Thyroid gland (tissue), 4 donors: ENCODE measurements at regions not wholly inside any gene's neighbourhood (a gene's known extent, or its start where the extent isn't known, plus 50 kb on each side); places are given as distances from the start of the nearest gene placed in this dataset.

Source experiments
- DNase-seq, 2 donors: peaks; one replicate each; pipeline ENCODE4 v3.0.0-alpha.2; 2019
- H3K27ac ChIP-seq, 3 donors: fragments of 200-600 bp; sonication (generic); 1 replicate in 2 of 3; 2 replicates in 1 of 3; pipeline ENCODE4 v1.5.1; 2016 to 2019; ENCODE audit warnings: mild to moderate bottlenecking in 1 of 3, moderate library complexity in 1 of 3
- H3K27me3 ChIP-seq: fragments of 200-600 bp; sonication (generic); one replicate; pipeline ENCODE4 v1.5.1; 2019
- H3K36me3 ChIP-seq, 2 donors: fragments of 200-600 bp; sonication (generic); one replicate each; pipeline ENCODE4 v1.5.1; 2016 to 2019
- H3K4me1 ChIP-seq, 2 donors: fragments of 200-600 bp; sonication (generic); one replicate each; pipeline ENCODE4 v1.5.1; 2017 to 2019
- H3K4me3 ChIP-seq, 3 donors: fragments of 200-600 bp; sonication (generic); replicated peaks in 1 of 3; 1 replicate in 2 of 3; 2 replicates in 1 of 3; pipeline ENCODE4 v1.5.1; 2016; ENCODE audit warnings: mild to moderate bottlenecking in 1 of 3
- H3K9me3 ChIP-seq: fragments of 200-600 bp; sonication (generic); one replicate; pipeline ENCODE4 v1.5.1; 2017
- POLR2A ChIP-seq, 2 donors: fragments of 450-650 bp; IDR thresholded peaks; one replicate each; pipeline ENCODE4 v1.6.1; 2017; ENCODE audit warnings: antibody characterized with exemption in 2 of 2, mild to moderate bottlenecking in 2 of 2, moderate library complexity in 1 of 2
- WGBS, 2 donors: methylation state at CpG; one replicate each; pipeline ENCODE4 v1.1.5; 2017; 5-methylcytosine and 5-hydroxymethylcytosine counted together
- intact Hi-C: fragments of 100-400 bp; cut with DNase I; formaldehyde crosslinking; loops from one replicate; pipeline ENCODE4 v1.15.1; 2023
- TF ChIP-seq, protein P1 (sequence below), 6 experiments: fragments of 200-600 bp in 3 of 6; fragments of 450-650 bp in 3 of 6; sonication (generic) in 3 of 6; IDR thresholded peaks; one replicate each; pipeline ENCODE4 v1.5.1; 2016 to 2019; ENCODE audit warnings: antibody characterized with exemption in 6 of 6, mild to moderate bottlenecking in 2 of 6, inconsistent platforms in 1 of 6, moderate library complexity in 1 of 6

DNA sequence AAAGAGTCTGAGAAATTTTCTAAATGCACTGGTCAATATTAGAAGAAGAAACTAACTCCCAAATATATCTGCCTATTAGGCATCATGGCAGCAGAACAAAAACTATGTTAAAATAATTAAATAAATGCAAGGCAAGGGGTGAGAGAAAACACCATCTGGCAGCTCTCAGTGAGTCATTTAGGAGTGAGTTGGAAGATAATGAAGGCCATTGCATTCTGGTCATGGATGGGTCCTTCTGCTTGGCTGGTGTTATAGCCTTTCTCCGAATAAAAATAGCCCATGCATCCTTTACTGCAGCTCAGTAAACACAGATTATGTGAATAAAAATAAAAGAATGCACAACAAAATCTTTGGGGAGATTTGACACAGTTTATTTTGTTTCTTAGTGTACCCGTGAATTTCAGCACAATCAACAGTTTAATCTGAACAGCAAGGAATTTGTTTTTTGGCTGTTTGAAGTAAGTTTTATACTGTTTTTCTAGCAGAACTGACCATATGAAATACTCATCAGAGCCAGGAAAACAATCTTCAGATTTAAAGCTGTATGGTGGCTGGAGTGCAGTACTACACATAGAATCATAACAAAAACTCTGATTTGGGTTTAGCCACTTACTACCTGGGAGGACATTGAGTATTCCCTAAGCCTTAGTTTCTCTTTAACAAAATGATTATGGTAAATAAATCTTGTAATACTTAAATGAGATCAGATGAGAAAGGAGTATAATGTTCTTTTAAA, 225.1 kb upstream of the ITGA4 start:
- 68 to 74% methylated on average over 2 of the region's 2 CpGs for WGBS, 2 donors
- no peak overlapping the region for H3K27ac ChIP-seq
- H3K9me3 ChIP-seq, result no peaks in the 10 kb centered on the region
- H3K4me1 ChIP-seq, result peaks cover 0 to 5% of the 10 kb centered on the region in 2 donors
- H3K4me3 ChIP-seq, result no peak overlapping the region
- TF ChIP-seq, protein P1, sequence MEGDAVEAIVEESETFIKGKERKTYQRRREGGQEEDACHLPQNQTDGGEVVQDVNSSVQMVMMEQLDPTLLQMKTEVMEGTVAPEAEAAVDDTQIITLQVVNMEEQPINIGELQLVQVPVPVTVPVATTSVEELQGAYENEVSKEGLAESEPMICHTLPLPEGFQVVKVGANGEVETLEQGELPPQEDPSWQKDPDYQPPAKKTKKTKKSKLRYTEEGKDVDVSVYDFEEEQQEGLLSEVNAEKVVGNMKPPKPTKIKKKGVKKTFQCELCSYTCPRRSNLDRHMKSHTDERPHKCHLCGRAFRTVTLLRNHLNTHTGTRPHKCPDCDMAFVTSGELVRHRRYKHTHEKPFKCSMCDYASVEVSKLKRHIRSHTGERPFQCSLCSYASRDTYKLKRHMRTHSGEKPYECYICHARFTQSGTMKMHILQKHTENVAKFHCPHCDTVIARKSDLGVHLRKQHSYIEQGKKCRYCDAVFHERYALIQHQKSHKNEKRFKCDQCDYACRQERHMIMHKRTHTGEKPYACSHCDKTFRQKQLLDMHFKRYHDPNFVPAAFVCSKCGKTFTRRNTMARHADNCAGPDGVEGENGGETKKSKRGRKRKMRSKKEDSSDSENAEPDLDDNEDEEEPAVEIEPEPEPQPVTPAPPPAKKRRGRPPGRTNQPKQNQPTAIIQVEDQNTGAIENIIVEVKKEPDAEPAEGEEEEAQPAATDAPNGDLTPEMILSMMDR (IDR thresholded peaks at IDR 0.05), result no peak
- TF ChIP-seq POLR2A (IDR thresholded peaks at IDR 0.05), result no peak
- intact Hi-C loops, result no loop called here
- H3K36me3 ChIP-seq, result no peaks in the 10 kb centered on the region
- H3K27me3 ChIP-seq, result no peaks in the 10 kb centered on the region
- DNase-seq, result no peak

DNA sequence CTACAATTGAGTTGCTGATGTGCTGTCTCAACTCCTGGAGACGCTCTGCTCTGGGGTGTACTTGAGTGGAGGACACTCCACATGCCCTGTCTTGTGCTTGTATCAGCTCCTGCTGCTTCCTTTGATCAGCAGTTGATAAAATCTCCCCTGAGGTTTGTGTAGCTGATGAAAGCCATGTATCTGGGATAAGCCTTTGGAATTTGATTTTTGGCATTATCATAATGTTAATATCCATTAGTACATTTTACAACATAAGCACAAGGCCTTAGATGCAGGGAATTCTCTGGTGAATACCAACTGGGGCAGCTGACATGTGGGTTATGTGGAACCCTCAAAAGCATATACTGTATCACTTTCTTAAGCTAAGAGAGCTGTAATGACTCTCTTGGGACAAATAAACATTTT, 222.7 kb upstream of the ITGA4 start:
- H3K9me3 ChIP-seq, result no peaks in the 10 kb centered on the region
- H3K4me1 ChIP-seq, result peaks cover 0 to 5% of the 10 kb centered on the region in 2 donors
- no peak overlapping the region for H3K4me3 ChIP-seq
- WGBS, 2 donors, result 5 to 20% methylated on average over 1 of the region's 1 CpG
- H3K27ac ChIP-seq, result no peak overlapping the region
- H3K36me3 ChIP-seq, result no peaks in the 10 kb centered on the region
- no peaks in the 10 kb centered on the region for H3K27me3 ChIP-seq
- TF ChIP-seq POLR2A (IDR thresholded peaks at IDR 0.05), result no peak
- TF ChIP-seq, protein P1 (IDR thresholded peaks at IDR 0.05), result no peak
- intact Hi-C loops, result no loop called here
- DNase-seq, result no peak

DNA sequence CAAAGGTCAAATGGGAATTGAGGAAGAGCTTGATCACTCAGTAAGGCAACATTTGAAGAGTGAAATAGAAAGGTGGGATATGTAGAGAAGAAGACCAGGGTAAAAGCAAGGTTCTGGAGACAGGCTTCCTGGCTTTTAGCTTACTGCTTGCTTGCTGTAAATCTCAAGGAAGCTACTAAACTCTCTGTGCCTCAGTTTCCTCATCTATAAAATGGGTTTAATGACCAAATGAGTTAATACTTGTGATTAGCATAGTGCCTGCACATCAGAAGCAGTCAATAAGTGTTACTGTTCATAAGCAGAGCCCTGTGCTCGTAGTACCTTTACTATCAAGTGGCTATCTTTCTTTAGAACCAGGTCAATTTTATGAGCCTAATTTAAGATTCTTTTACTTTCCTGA, 222.2 kb upstream of the ITGA4 start:
- no peaks in the 10 kb centered on the region for H3K36me3 ChIP-seq
- no peaks in the 10 kb centered on the region for H3K9me3 ChIP-seq
- peaks cover 0 to 5% of the 10 kb centered on the region in 2 donors for H3K4me1 ChIP-seq
- no peak for TF ChIP-seq POLR2A (IDR thresholded peaks at IDR 0.05)
- TF ChIP-seq, protein P1 (IDR thresholded peaks at IDR 0.05), result no peak
- no peak overlapping the region for H3K4me3 ChIP-seq
- intact Hi-C loops, result no loop called here
- H3K27ac ChIP-seq, result no peak overlapping the region
- DNase-seq, result no peak
- no peaks in the 10 kb centered on the region for H3K27me3 ChIP-seq
- 95 to 100% methylated on average over 1 of the region's 1 CpG for WGBS, 2 donors

DNA sequence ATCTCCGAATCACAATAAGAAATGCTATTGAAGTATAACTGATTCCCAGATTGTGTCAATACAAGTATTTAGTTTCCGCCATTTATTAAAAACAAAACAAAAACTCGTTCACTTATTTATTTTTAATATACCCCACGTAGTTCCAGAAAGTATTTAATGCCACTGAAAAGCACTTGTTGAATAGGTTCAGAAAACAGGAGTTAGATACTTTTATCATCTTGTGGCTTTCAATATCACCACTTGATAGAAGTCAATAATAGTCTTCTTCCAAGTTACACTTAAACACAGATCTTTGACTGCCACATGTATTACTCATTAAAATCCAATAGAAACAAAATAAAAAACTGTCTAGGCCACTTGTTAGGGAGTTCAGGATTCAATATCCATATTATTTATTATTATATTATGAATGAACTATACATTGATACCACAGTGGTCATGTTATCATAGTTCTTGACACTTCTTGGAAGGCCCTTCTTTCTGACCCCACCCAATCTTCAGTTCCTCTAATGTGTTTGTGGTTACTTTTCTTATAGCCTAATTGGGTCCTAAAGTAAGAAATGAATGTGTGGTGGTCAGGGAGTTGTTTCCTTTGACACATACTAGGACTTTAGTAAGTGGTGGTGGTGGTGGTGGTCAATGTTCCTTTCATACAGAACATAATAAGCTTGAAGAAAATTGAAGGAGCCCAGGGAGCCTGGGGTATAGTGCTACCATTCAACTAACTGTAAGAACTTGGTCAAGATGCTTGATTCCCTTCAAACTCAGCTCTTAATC, 221.3 kb upstream of the ITGA4 start:
- WGBS, 2 donors, result 91 to 92% methylated on average over 4 of the region's 4 CpGs
- no peak for TF ChIP-seq POLR2A (IDR thresholded peaks at IDR 0.05)
- TF ChIP-seq, protein P1 (IDR thresholded peaks at IDR 0.05), result no peak
- no peaks in the 10 kb centered on the region for H3K27me3 ChIP-seq
- intact Hi-C loops, result no loop called here
- no peak overlapping the region for H3K27ac ChIP-seq
- DNase-seq, result no peak
- H3K4me1 ChIP-seq, result peaks cover 0 to 5% of the 10 kb centered on the region in 2 donors
- H3K9me3 ChIP-seq, result no peaks in the 10 kb centered on the region
- no peaks in the 10 kb centered on the region for H3K36me3 ChIP-seq
- no peak overlapping the region for H3K4me3 ChIP-seq

DNA sequence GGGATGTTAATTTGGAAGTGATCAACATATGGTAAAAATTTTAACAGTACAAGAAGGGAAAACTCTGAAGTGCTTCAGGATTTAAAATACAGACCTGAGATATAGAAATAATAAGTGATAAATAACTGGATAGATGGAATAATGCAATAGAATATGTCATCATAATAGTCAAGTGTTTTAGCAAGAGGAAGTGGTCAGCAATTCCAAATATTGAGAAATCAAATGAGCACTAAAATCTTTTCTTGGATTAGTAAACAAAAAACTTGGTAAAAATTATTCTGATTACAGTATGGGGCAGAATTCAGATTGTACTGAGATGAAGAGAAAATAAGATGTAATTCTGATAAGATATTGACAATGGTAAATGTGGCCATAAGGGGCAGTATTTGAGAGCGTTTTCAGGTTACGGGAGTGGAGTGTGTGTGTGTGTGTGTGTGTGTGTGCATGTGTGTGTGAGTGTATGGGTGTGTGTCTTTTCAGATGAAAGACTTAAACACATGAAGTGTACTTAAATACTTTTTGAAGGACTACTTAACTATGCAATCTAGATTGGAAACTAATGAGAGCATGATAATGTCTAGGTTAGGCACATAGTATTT, 217.9 kb upstream of the ITGA4 start:
- H3K4me3 ChIP-seq, result no peak overlapping the region
- TF ChIP-seq POLR2A (IDR thresholded peaks at IDR 0.05), result no peak
- TF ChIP-seq, protein P1 (IDR thresholded peaks at IDR 0.05), result peak in 1 of 6 experiments; percentile 4
- H3K27me3 ChIP-seq, result no peaks in the 10 kb centered on the region
- no peak overlapping the region for H3K27ac ChIP-seq
- no peaks in the 10 kb centered on the region for H3K9me3 ChIP-seq
- intact Hi-C loops, result no loop called here
- H3K4me1 ChIP-seq, result peaks cover 0 to 1% of the 10 kb centered on the region in 2 donors
- 42 to 51% methylated on average over 2 of the region's 2 CpGs for WGBS, 2 donors
- H3K36me3 ChIP-seq, result no peaks in the 10 kb centered on the region
- DNase-seq, result no peak
